ENCODE measurements at regions not wholly inside any gene's neighbourhood (a gene's known extent, or its start where the extent isn't known, plus 50 kb on each side); places are given as distances from the start of the nearest gene placed in this dataset.

- TF ChIP-seq TAF1 (IDR thresholded peaks at IDR 0.05; ENCODE audit: borderline replicate concordance, insufficient read depth, low read length) = no peak
- no peak for TF ChIP-seq REST (IDR thresholded peaks at IDR 0.05; ENCODE audit: insufficient read depth in 1 of 2, low read depth in 2 of 2, low read length in 2 of 2)
- no peak for TF ChIP-seq POLR2AphosphoS5 (IDR thresholded peaks at IDR 0.05; ENCODE audit: low read depth, low read length)
- TF ChIP-seq SIN3A (IDR thresholded peaks at IDR 0.05; ENCODE audit: borderline replicate concordance, insufficient read depth, low read length) = no peak
- TF ChIP-seq FOXP2 (optimal IDR thresholded peaks at IDR 0.05; ENCODE audit: borderline replicate concordance, extremely low read depth, extremely low read length, insufficient read depth) = no peak
These were observed 406.7 kb upstream of the DDX18 start for GRCh38 chr2:117407746-117408145.

GRCh38 chr2:117409443-117409842 lies 405.0 kb upstream of the DDX18 start:
- TF ChIP-seq TAF1 (IDR thresholded peaks at IDR 0.05; ENCODE audit: borderline replicate concordance, insufficient read depth, low read length) (no peak), POLR2AphosphoS5 (IDR thresholded peaks at IDR 0.05; ENCODE audit: low read depth, low read length) (no peak), FOXP2 (optimal IDR thresholded peaks at IDR 0.05; ENCODE audit: borderline replicate concordance, extremely low read depth, extremely low read length, insufficient read depth) (no peak), REST (IDR thresholded peaks at IDR 0.05; ENCODE audit: insufficient read depth in 1 of 2, low read depth in 2 of 2, low read length in 2 of 2) (no peak), SIN3A (IDR thresholded peaks at IDR 0.05; ENCODE audit: borderline replicate concordance, insufficient read depth, low read length) (no peak)

- TF ChIP-seq TAF1 (IDR thresholded peaks at IDR 0.05; ENCODE audit: borderline replicate concordance, insufficient read depth, low read length) (no peak), FOXP2 (optimal IDR thresholded peaks at IDR 0.05; ENCODE audit: borderline replicate concordance, extremely low read depth, extremely low read length, insufficient read depth) (no peak), POLR2AphosphoS5 (IDR thresholded peaks at IDR 0.05; ENCODE audit: low read depth, low read length) (no peak), REST (IDR thresholded peaks at IDR 0.05; ENCODE audit: insufficient read depth in 1 of 2, low read depth in 2 of 2, low read length in 2 of 2) (no peak), SIN3A (IDR thresholded peaks at IDR 0.05; ENCODE audit: borderline replicate concordance, insufficient read depth, low read length) (no peak)
These were observed 402.5 kb upstream of the DDX18 start for GRCh38 chr2:117411983-117412382.

GRCh38 chr2:117432746-117433145 lies 381.7 kb upstream of the DDX18 start:
- TF ChIP-seq FOXP2 (optimal IDR thresholded peaks at IDR 0.05; ENCODE audit: borderline replicate concordance, extremely low read depth, extremely low read length, insufficient read depth) = no peak
- no peak for TF ChIP-seq SIN3A (IDR thresholded peaks at IDR 0.05; ENCODE audit: borderline replicate concordance, insufficient read depth, low read length)
- no peak for TF ChIP-seq TAF1 (IDR thresholded peaks at IDR 0.05; ENCODE audit: borderline replicate concordance, insufficient read depth, low read length)
- no peak for TF ChIP-seq POLR2AphosphoS5 (IDR thresholded peaks at IDR 0.05; ENCODE audit: low read depth, low read length)
- no peak for TF ChIP-seq REST (IDR thresholded peaks at IDR 0.05; ENCODE audit: insufficient read depth in 1 of 2, low read depth in 2 of 2, low read length in 2 of 2)

GRCh38 chr2:117436697-117437096 lies 377.8 kb upstream of the DDX18 start:
- TF ChIP-seq FOXP2 (optimal IDR thresholded peaks at IDR 0.05; ENCODE audit: borderline replicate concordance, extremely low read depth, extremely low read length, insufficient read depth) (no peak), TAF1 (IDR thresholded peaks at IDR 0.05; ENCODE audit: borderline replicate concordance, insufficient read depth, low read length) (no peak), POLR2AphosphoS5 (IDR thresholded peaks at IDR 0.05; ENCODE audit: low read depth, low read length) (no peak), REST (IDR thresholded peaks at IDR 0.05; ENCODE audit: insufficient read depth in 1 of 2, low read depth in 2 of 2, low read length in 2 of 2) (no peak), SIN3A (IDR thresholded peaks at IDR 0.05; ENCODE audit: borderline replicate concordance, insufficient read depth, low read length) (no peak)

All from PFSK-1 (cell line).